PC-3 (cell line): ENCODE measurements at regions not wholly inside any gene's neighbourhood (a gene's known extent, or its start where the extent isn't known, plus 50 kb on each side); places are given as distances from the start of the nearest gene placed in this dataset.

Source experiments
- ATAC-seq: fragments of 200-7000 bp; cut with Tn5 transposase; 2 replicates; pipeline ENCODE4 v1.9.1; 2020; ENCODE audit warnings: mild to moderate bottlenecking, moderate library complexity
- BruUV-seq: library from RNA; stranded (reverse); fragments of 400-500 nt; replicated peaks from 2 replicates; lab custom pipeline; 2021; lab: Mats Ljungman, UMichigan
- CTCF ChIA-PET: fragments of 300-600 bp; sonication (Branson Sonifier 250); formaldehyde crosslinking; loops from one replicate; lab custom pipeline; 2022; ENCODE audit warnings: antibody characterized with exemption; lab: Charles Lee
- POLR2A ChIA-PET: fragments of 300-600 bp; sonication (Branson Sonifier 250); formaldehyde crosslinking; loops from one replicate; lab custom pipeline; 2022; ENCODE audit warnings: antibody characterized with exemption; ENCODE audit not compliant: unreplicated experiment; lab: Charles Lee
- DNase-seq: peaks from one replicate; pipeline ENCODE4 v3.0.0-alpha.2; 2015
- H2AFZ ChIP-seq: fragments of 300-600 bp; sonication (generic); 2 replicates; pipeline ENCODE4 v1.6.0; 2016; ENCODE audit warnings: antibody characterized with exemption, low read length
- H3F3A ChIP-seq: fragments of 300-600 bp; sonication (generic); one replicate; pipeline ENCODE4 v1.6.0; 2017; ENCODE audit warnings: antibody characterized with exemption, low read length, control low read depth, mild to moderate bottlenecking; ENCODE audit not compliant: unreplicated experiment
- H3K27ac ChIP-seq: fragments of 300-600 bp; sonication (generic); 2 replicates; pipeline ENCODE4 v1.5.1; 2016; ENCODE audit warnings: mild to moderate bottlenecking, low read length
- H3K27me3 ChIP-seq: fragments of 300-600 bp; sonication (generic); 2 replicates; pipeline ENCODE4 v1.6.1; 2016; ENCODE audit warnings: low read length, mixed read lengths
- H3K36me3 ChIP-seq: fragments of 300-600 bp; sonication (generic); 2 replicates; pipeline ENCODE4 v1.6.1; 2016; ENCODE audit warnings: low read depth, mixed run types, low read length, mixed read lengths
- H3K4me1 ChIP-seq: fragments of 300-600 bp; sonication (generic); 2 replicates; pipeline ENCODE4 v1.5.1; 2016; ENCODE audit warnings: low read length; ENCODE audit not compliant: insufficient read depth
- H3K4me2 ChIP-seq: fragments of 300-600 bp; sonication (generic); 2 replicates; pipeline ENCODE4 v1.6.0; 2016; ENCODE audit warnings: low read length
- H3K4me3 ChIP-seq: fragments of 300-600 bp; sonication (generic); 2 replicates; pipeline ENCODE4 v1.5.1; 2016; ENCODE audit warnings: mild to moderate bottlenecking, low read length, mixed read lengths
- H3K79me2 ChIP-seq: fragments of 300-600 bp; sonication (generic); 2 replicates; pipeline ENCODE4 v1.6.1; 2017; ENCODE audit warnings: low read length, mixed read lengths
- H3K9ac ChIP-seq: fragments of 300-600 bp; sonication (generic); 2 replicates; pipeline ENCODE4 v1.6.0; 2016; ENCODE audit warnings: mild to moderate bottlenecking, low read length
- H3K9me2 ChIP-seq: fragments of 300-600 bp; sonication (generic); replicated peaks from 2 replicates; pipeline ENCODE4 v1.6.1; 2016; ENCODE audit warnings: mixed run types, low read length, mixed read lengths
- H3K9me3 ChIP-seq: fragments of 300-600 bp; sonication (generic); 2 replicates; pipeline ENCODE4 v1.6.1; 2016; ENCODE audit warnings: low read length, mixed read lengths
- H4K20me1 ChIP-seq: fragments of 300-600 bp; sonication (generic); 2 replicates; pipeline ENCODE4 v1.6.1; 2016; ENCODE audit warnings: low read length, mixed read lengths
- CTCF ChIP-seq: fragments of 300-600 bp; sonication (generic); conservative IDR thresholded peaks from 2 replicates; pipeline ENCODE4 v1.5.1; 2017; ENCODE audit warnings: antibody characterized with exemption, low read depth, mild to moderate bottlenecking, low read length
- EZH2 ChIP-seq: fragments of 300-600 bp; sonication (generic); IDR thresholded peaks from one replicate; pipeline ENCODE4 v1.6.1; 2017; ENCODE audit warnings: antibody characterized with exemption, mild to moderate bottlenecking, low read length; ENCODE audit not compliant: unreplicated experiment
- EZH2phosphoT487 ChIP-seq: fragments of 300-600 bp; sonication (generic); IDR thresholded peaks from 2 replicates; pipeline ENCODE4 v1.6.1; 2018; ENCODE audit warnings: mild to moderate bottlenecking, antibody characterized with exemption, low read length, borderline replicate concordance
- intact Hi-C: fragments of 100-400 bp; cut with micrococcal nuclease; formaldehyde crosslinking; loops from 2 replicates; pipeline ENCODE4 v1.9.0; 2023

- H3K9me3 ChIP-seq = no peaks in the 10 kb centered on the region
- H3K4me3 ChIP-seq = no peak overlapping the region
- no peaks in the 10 kb centered on the region for H3K27me3 ChIP-seq
- no peaks in the 10 kb centered on the region for H3K79me2 ChIP-seq
- peaks cover 12% of the 10 kb centered on the region for H3K4me1 ChIP-seq
- intact Hi-C loops = no loop called here
- CTCF ChIA-PET = no interaction called here
- POLR2A ChIA-PET = no interaction called here
- no peak overlapping the region for H3K4me2 ChIP-seq
- no peaks in the 10 kb centered on the region for H3K36me3 ChIP-seq
- H2AFZ ChIP-seq = no peak overlapping the region
- no peak overlapping the region for H3K9ac ChIP-seq
- no TSS peak for BruUV-seq
- H4K20me1 ChIP-seq = no peaks in the 10 kb centered on the region
- TF ChIP-seq EZH2 = no peak
- no peak for TF ChIP-seq CTCF
- TF ChIP-seq EZH2phosphoT487 = no peak
- no peaks in the 10 kb centered on the region for H3F3A ChIP-seq
- ATAC-seq (no peak), DNase-seq (no peak)
- no peaks in the 10 kb centered on the region for H3K9me2 ChIP-seq
- no peak overlapping the region for H3K27ac ChIP-seq
These were observed 230.7 kb upstream of the MME start for GRCh38 chr3:154849408-154849807.

GRCh38 chr3:154844863-154845262, 235.3 kb upstream of the MME start:
- H2AFZ ChIP-seq = no peak overlapping the region
- H4K20me1 ChIP-seq = no peaks in the 10 kb centered on the region
- H3K27me3 ChIP-seq = no peaks in the 10 kb centered on the region
- no peaks in the 10 kb centered on the region for H3K36me3 ChIP-seq
- CTCF ChIA-PET = no interaction called here
- no peaks in the 10 kb centered on the region for H3K4me1 ChIP-seq
- POLR2A ChIA-PET = no interaction called here
- H3K27ac ChIP-seq = no peak overlapping the region
- H3K9me2 ChIP-seq = no peaks in the 10 kb centered on the region
- TF ChIP-seq EZH2 (no peak), EZH2phosphoT487 (no peak), CTCF (no peak)
- no peaks in the 10 kb centered on the region for H3K79me2 ChIP-seq
- DNase-seq = no peak
- intact Hi-C loops = no loop called here
- BruUV-seq = no TSS peak
- no peak overlapping the region for H3K9ac ChIP-seq
- H3K4me3 ChIP-seq = no peak overlapping the region
- H3F3A ChIP-seq = no peaks in the 10 kb centered on the region
- no peaks in the 10 kb centered on the region for H3K9me3 ChIP-seq
- H3K4me2 ChIP-seq = no peak overlapping the region
- ATAC-seq = no peak

GRCh38 chr3:154843647-154844046, 236.5 kb upstream of the MME start:
- no peaks in the 10 kb centered on the region for H3K79me2 ChIP-seq
- H4K20me1 ChIP-seq = no peaks in the 10 kb centered on the region
- no peak overlapping the region for H3K9ac ChIP-seq
- H3K36me3 ChIP-seq = no peaks in the 10 kb centered on the region
- intact Hi-C loops = no loop called here
- no peaks in the 10 kb centered on the region for H3K4me1 ChIP-seq
- no peak for ATAC-seq
- H3K9me2 ChIP-seq = no peaks in the 10 kb centered on the region
- POLR2A ChIA-PET = no interaction called here
- no TSS peak for BruUV-seq
- no peak for DNase-seq
- no peak overlapping the region for H3K4me3 ChIP-seq
- 0 out of 2 replicates have a peak, but pooled peaks cover 7% of the 10 kb centered on the region for H3K27me3 ChIP-seq
- no peaks in the 10 kb centered on the region for H3K9me3 ChIP-seq
- CTCF ChIA-PET = no interaction called here
- no peak overlapping the region for H3K27ac ChIP-seq
- no peak for TF ChIP-seq EZH2phosphoT487
- no peak for TF ChIP-seq EZH2
- no peak for TF ChIP-seq CTCF
- no peaks in the 10 kb centered on the region for H3F3A ChIP-seq
- H3K4me2 ChIP-seq = no peak overlapping the region
- H2AFZ ChIP-seq = no peak overlapping the region
